NCI-H1105 (cell line): ENCODE measurements at regions not wholly inside any gene's neighbourhood (a gene's known extent, or its start where the extent isn't known, plus 50 kb on each side); places are given as distances from the start of the nearest gene placed in this dataset.
"Not testable (repeated sequence)": the region's sequence is repeated elsewhere in the genome, so short reads cannot be mapped to it uniquely, and the experiment has no call there.

Source experiments
- DNase-seq: peaks from one replicate; lab custom pipeline; 2025; lab: John Stamatoyannopoulos, UW

DNA sequence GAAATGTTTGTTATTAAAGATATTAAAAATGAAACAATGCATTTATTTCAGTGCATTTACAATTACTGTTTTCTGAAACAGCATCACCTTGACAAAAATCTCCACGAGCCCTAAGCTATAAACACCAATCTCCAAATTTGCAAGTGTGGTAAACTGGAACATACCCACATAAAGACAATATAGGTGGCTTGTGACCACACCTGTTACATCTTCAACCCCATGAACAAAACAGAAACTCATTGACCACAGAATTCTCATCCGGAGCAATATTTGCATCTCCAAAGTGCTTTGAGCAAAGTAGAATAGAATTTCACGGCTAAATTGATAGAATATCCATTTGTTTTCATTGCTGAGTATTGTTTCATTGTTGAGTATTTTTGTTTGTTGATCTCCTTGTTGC is 375.2 kb upstream of the FLRT2 start:
- no peak for DNase-seq

DNA sequence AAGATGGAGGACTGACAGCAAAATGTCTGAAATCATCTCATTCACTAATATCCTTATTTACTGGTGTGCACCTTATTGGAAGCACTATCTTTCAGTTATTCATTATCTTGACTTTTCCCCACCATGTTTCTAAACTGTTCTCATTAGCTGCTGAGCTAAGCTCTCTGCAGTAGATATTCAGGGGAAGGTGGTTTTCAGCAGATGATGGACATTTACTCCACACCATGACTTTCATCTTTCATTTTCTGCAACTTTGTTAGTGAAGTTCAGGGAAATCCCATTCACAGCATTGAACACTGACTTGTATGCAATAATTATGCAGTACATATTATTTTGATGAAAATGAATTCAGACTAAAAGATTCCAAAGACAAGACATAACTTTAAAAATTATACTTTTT is 373.6 kb upstream of the FLRT2 start:
- DNase-seq, result no peak

DNA sequence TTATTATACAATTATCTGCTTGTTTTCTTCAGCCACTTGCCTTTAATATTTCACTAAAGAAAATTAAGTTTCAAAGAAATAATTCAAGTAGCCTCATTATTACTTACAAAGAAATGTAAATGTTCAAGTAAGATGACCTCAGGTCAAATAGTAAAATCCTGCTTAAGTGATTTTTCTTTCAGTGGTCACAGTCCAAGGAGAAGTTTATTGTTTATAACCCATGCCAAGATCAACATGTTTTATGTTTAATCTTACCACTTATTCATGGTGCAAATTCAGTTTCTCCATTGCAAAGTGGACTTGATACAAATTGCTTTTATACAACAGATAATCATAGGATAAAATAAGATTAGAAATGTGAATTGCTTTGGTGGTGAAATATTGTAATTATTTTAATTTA is 370.2 kb upstream of the FLRT2 start:
- DNase-seq, result no peak

DNA sequence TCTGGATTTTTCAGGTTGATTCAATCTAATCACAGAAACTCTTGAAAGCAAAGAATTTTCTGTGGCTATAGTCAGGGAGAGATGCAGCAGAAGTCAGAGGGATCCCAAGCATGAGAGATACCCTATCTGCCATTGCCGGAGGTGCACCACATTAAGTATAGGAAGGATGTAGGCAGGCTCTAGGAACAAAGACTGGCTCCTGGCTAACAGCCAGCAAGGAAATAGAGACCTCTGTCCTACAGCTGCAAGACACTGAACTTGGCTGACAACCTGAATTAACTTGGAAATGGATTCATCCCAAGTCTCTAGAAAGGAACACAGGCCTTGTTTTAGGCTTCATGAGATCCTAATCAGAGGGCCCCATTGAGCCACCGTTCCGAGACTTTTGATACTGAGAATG is 364.9 kb upstream of the FLRT2 start:
- no peak for DNase-seq

DNA sequence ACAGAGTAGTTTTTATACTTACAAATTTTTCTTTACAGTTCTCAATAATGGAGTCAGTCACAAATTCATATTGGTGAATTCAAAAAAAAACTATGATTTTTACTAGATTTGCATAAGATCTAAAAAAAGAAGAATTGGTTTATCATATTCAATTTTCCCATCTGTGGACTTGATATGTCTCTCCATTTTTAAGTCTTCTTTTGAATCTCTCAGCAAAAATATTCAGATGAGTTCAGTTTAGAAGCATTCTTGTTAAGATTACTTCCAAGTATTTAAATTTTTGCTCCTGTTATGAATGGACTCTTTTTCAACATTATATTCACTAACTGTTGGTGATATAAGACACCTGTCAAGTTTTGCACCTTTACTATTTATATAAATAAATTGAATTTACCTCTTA is 360.6 kb upstream of the FLRT2 start:
- DNase-seq, result no peak

DNA sequence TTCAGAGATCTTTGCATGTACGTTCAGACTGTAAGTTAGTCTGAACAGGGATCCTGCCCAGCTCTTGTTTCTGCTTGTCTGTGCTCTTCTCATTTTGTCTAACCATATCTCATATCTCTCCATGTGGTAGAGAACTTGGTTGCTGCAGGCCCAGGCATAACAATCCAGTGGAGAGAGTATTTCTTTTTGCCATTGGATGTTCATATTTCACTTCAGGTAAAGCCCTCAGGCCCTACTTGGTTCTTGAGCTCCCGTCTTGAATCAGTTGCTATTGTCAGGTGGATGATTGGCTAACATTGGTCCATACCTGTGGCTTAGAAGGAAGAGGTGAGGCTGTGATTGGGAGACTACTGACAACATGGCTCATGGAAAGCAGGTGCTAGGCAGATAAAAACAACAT is 357.7 kb upstream of the FLRT2 start:
- no peak for DNase-seq

DNA sequence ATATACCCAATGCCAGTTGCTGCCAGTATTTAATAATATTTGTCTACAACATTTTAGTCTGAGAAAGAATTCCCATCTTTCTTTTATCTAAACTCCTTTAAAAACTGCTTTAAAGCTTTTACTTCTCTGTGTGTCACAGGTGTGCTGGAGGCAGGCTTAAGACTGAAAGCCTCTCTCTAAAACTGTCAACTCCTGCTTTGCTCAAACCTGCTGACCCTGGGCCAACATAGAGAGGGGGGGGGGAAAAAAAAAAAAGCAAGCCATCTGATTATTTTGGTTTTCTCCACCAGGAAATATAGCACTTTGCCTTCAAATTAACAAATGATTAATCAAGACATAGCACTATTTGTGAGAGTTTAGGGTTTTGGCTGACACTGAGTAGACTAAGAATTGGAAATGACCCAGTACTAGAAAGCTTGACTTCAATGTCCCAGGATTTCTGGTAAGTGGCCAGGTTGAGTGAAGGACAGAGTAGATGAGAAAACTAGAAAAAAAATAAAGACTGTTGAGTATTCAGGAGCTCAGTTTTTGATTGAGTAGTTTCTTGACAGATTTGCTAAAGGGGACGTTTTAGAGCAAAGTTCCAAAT is 357.0 kb upstream of the FLRT2 start:
- no peak for DNase-seq

DNA sequence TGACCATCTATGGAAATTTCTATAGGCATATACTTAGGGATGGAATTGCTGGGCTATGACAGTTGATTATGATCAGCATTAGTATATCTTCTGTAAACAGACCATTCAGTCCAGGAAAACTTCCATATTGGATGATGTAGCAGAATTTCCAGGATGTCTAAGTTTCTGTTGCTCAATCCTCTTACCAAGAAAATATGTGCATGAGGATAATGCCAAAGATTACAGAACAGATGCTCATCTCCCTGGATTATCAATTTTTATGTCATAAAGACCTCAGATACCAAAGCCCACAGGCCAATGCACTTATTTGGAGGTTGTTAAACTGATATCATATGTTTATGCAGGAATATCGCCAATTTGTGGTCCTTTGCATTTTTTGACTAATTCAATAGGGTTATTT is 354.4 kb upstream of the FLRT2 start:
- no peak for DNase-seq

DNA sequence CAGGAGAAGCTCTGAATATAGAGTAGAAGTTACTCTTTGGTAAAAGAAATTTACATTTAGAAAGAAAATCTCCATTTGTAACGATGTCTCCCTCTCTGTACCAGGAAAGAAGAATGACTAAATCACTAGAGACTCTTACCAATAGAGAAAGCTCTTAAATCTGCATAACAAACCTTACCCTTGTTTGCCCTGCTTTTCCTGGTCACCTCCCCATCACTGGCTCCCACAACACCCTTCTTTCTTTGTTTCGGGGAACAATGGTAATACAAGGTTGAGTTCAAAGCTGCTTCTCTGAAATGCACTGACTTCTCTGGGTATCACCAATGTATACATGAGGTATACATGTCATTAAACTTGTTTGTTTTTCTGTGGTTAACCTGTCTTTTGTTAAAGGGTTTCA is 351.1 kb upstream of the FLRT2 start:
- no peak for DNase-seq

DNA sequence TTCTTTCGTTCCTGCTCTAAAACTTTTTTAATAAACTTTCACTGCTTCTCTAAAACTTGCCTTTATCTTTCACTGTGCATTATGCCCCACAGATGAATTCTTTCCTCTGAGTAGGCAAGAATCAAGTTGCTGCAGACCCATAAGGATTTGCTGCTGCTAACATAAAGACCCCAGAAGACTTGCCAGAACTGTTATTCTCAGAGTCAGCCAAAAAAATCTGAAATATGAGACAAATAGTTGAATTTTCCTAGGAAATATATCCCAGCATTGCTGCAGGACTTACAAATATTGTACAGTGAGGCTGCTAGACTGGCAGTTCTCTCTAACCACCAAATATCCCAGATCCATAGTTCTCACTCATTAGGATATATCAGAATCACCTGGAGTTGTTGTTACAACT is 349.1 kb upstream of the FLRT2 start:
- no peak for DNase-seq

DNA sequence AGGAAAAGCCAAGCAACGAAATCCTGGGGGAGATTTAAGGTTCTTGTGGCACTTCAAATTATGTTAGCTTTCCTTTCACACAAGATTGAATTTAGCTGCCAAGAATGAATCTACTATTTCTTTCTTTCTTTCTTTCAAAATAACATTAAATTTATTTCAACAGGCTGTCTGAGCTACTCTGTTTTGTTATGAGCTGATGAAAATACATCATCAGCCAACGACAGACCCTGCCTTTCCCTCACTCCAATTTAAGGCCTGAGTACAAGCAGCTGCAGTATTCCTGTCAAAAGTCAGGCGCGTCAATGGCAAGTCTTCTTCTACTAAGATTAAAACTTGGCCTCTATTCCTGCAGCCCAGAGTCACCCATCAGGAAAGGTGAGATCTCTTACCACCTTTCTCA is 347.7 kb upstream of the FLRT2 start:
- DNase-seq, result no peak

DNA sequence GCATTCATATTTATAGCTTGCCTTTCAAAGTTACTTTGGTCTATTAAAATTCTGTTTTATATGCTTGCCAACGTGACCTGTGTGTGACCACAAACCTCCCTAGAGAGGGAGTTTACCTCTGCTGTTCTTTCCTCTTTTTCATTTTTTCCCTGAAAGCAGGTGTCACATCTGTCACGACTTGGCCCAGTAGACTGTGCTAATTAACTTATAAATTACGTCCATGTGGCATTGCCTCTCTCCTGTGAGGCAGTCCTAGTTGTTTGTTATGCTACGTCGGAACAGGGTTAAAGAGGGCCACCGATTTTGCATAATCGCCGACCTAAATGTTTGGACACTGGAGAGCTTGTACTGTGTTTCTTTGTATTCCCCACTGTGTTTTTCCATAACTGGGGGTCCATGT is 343.9 kb upstream of the FLRT2 start:
- DNase-seq, result no peak

DNA sequence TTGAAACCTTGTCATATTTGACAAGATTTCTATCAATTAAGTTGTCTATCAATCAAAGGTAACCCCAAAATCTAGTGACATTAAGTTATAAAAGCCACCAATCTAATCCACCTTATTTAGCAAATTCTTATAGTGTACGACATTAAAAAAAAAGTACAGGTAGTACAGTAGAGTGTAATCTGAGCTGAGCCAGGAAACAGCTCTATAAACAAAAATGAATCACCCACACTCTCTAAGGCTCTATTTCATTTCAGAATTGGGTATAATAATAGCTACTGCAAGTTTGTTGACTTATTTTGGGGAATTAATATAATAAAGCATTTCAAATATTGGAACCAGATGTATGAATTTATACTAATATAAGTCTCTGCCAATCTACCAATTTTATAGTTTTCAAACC is 342.4 kb upstream of the FLRT2 start:
- no peak for DNase-seq

DNA sequence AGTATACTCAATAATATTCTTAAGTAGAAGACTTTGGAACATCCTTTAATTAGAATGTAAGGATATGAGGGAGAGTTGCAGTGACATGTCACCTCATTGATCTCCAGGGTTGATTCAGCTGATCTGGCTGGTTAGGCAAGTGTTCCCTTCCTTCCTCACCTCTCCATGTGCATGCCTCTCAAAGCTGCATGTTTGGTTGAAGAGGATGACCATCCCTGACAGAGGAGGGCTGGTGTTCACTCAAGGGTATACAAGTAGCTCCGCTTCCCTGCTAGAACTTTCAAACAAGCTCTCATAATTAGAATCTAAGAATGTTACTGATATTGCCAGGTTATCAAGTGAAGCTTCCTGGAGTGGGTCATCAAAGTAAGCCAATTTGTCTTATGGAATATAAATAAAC is 341.1 kb upstream of the FLRT2 start:
- no peak for DNase-seq

DNA sequence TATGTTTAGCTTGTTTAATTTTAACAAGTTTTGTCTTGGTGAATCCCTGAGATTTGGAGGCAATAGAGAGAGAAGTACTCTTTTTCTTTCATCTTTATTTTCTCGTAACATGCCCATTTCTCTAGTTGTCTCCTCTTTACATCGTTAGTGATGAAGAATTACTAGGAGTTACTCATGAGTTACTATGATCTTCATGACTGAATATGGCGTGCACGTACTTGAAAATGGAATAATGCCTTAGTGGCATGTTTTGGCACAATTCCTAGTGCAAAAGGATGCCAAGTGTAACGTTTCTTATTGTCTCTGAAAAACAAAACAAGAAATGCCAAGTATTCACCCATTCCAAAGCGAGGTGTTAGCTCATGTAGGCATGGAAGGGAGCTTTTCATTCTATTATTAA is 340.7 kb upstream of the FLRT2 start:
- DNase-seq, result not testable (repeated sequence)

DNA sequence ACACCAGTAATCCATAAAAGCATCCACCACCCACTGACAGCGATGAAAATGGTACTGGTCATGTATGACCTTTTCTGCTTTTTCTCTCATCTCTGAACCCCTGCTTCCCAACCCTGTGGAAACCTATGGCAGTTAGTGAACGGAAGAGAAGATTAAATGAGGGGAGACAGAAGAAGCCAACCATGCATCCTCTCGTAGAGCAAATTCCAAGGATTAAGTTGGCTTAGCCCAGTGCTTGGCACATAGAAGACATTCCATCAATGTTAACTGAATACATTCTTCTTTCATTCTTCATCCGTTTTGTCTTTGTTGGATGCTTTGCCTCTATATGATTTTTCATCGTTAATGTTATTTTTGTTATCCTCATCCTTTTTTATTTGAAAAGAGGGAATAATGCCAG is 339.7 kb upstream of the FLRT2 start:
- DNase-seq, result no peak

DNA sequence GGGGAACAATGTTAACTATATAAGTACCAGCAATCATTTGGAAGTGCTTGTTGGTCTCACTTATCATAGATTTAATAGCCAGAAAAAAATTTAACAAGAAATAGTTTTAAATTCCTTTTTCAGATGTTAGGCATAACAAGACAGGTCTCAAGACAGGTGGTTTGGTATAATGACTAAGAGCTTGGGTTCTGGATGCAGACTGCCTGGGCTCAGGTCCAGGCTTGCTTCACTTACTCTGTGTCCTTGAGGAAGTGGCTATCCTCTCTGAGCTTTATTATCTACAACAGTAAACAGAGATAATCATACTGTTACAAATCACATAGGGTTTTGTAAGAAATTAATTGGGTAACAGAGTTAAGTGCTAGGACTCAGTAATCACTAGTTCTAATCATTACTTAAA is 338.0 kb upstream of the FLRT2 start:
- DNase-seq, result no peak

DNA sequence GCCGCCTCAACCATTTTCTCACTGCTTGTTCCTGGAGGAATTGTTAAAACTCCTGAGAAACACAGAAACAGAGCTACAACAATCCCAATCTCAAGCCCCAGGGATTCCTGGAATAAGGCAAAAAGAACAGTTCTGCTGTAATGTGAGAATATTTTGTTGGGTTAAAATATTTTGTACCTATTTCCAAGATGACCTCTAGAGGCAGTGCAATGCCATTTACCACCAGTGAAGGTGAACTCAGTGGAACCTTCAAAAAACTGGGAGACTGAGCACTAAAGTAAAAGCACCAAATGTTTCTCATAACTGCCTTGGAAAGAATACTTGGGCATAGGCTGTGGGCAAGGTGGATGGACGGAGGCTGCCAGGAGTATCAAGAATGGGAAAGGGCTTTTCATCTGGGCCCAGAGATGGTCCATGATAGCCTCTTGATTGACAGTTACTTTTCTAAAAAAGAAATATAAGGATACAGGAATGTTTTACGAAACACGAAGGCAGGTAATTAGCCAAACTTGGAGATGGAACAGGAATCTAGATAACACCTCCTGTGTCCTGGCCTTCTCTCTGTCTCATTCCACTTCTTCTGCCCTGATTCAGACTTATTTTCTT is 334.0 kb upstream of the FLRT2 start:
- DNase-seq, result no peak

DNA sequence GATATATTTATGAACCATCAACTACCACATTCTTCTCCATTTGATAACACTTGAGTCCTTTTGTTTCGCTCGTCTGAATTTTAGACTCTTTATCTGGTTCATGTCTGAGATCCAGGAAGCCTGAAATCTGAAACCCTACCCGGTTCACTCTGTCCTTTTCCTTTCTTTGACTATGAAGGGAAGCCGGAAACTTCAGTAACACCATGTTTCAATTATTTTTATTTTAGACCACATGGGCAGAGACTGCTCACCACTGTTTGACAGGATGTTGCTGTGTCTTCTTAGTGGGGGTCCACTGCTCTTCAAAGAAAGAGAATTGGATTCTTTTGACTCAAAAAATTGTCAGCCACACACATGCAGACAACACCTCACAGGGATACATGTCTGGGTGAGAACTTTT is 331.9 kb upstream of the FLRT2 start:
- no peak for DNase-seq

DNA sequence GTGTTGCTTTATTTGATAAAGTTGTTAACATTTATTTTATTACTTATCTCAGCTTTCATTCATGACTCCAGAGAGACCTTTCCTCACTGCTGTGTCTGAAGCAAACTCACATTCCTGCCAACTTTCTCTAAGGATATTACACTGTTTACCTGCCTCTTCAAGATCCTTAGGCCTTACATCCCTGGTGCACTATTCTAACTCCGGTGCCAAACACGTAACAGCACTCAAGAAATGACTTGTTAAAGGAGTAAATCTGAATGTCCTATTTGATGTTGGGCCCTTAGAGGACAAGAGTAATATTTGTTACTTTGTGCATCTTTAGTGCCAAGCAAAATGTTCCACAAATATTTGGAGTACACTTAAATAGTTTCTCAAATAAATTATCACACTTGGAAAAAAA is 324.1 kb upstream of the FLRT2 start:
- DNase-seq, result no peak

DNA sequence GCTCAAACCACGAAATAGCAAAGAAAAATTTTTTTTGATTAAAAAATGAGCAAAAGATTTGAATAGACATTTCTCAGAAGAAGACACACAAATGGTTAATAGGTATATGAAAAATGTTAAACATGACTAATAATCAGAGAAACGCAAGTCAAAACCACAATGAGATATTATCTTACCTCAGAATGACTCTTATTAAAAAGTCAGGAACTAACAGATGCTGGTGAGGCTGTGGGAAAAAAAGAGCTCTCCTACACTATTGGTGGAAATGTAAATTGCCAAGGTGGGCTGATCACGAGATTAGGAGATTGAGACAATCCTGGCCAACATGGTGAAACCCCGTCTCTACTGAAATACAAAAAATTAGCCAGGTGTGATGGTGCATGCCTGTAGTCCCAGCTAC is 315.5 kb upstream of the FLRT2 start:
- DNase-seq, result no peak

DNA sequence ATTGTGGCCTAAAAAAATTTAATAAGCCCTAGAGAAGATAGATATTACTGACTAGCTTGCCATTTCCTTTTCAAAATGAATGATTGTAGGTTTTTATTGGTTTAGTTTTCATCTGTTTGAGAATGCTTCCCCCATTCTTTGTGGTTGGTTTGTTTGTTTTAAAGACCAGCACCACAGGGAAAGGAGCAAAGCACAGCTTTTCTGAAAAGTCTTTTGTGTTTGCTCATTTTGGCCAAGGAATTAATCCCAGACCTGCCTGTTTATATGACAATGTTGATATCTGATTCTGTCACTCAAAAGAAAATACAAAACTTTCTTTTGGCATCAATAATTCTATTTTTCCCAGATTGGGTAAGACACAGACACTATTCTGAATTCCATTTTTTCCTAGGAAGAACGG is 312.5 kb upstream of the FLRT2 start:
- DNase-seq, result no peak

DNA sequence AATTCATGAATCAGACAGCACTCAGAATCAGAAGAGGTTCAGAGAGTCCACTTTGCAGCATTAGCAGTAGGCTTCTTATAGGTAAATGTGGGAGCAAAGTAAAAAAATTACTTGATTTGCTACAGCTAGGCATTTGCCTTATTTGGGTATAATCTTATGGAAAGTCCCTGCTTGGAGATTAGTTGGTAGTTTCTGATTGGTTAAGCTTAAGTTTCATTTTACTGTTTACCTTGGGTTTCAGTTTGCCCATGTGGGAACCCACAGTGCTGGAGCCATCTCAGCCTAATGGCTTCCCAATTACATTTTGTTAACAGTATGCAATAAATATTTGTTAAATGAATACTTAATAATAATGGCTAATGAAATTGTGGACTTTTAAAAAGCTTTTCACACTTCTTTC is 311.0 kb upstream of the FLRT2 start:
- no peak for DNase-seq

DNA sequence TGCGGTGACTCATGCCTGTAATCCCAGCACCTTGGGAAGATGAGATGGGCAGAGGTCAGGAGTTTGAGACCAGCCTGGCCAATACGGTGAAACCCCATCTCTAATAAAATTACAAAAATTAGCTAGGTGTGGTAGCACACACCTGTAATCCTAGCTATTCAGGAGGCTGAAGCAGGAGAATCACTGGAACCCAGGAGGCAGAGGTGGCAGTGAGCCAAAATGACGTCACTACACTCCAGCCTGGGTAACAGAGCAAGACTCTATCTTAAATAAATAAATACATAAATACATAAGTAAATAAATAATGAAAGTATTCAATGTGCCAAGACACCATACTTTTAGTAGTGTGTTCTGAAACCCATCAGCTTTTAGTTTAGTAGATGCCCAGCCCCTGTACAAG is 308.1 kb upstream of the FLRT2 start:
- no peak for DNase-seq

DNA sequence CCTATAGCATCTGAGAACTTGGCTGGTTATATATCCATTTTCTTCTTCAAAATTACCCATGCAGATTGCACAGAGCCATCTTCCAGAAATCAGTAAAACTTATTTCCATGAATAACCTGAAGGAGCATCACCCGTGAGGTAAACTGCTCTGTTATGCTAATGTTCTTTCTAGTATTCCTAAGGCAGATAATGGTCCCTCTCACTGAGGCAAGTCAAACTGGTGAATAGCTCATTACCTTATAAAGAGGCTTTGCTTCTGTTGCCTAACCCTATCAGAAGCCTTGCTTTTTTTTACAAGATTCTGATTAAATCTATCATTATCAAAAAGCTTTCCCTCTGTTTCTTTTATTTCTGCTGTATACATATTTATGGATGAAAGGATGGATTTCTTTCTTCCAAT is 307.6 kb upstream of the FLRT2 start:
- no peak for DNase-seq
